ENCODE measurements at regions not wholly inside any gene's neighbourhood (a gene's known extent, or its start where the extent isn't known, plus 50 kb on each side); places are given as distances from the start of the nearest gene placed in this dataset.

- no peak for DNase-seq (ENCODE audit: low read depth, low spot score)
- ChIA-PET CTCF (no interaction called here), POLR2A (no interaction called here)
- TF ChIP-seq CTCF (IDR thresholded peaks at IDR 0.05; ENCODE audit: insufficient read depth, low read length, missing control alignments), result no peak
- no peak overlapping the region for H3K4me3 ChIP-seq (ENCODE audit: low read depth, low read length)
Observed at GRCh38 chr3:177307826-177308225, 110.5 kb upstream of the TBL1XR1 start.

- DNase-seq (ENCODE audit: low read depth, low spot score), result no peak
- ChIA-PET POLR2A (no interaction called here), CTCF (no interaction called here)
- TF ChIP-seq CTCF (IDR thresholded peaks at IDR 0.05; ENCODE audit: insufficient read depth, low read length, missing control alignments), result no peak
- H3K4me3 ChIP-seq (ENCODE audit: low read depth, low read length), result no peak overlapping the region
Observed at GRCh38 chr3:177308286-177308685, 111.0 kb upstream of the TBL1XR1 start.

- POLR2A ChIA-PET, result no interaction called here
- TF ChIP-seq CTCF (IDR thresholded peaks at IDR 0.05; ENCODE audit: insufficient read depth, low read length, missing control alignments), result no peak
- no peak overlapping the region for H3K4me3 ChIP-seq (ENCODE audit: low read depth, low read length)
- CTCF ChIA-PET, result no interaction called here
- DNase-seq (ENCODE audit: low read depth, low spot score), result no peak
Observed at GRCh38 chr3:177308911-177309310, 111.6 kb upstream of the TBL1XR1 start.

- ChIA-PET CTCF (interaction anchor here (1.6 kb wide), 1 partner anchor 11 kb away, joined by 3 read pairs; no protein-coding TSS in a partner anchor), POLR2A (no interaction called here)
- no peak overlapping the region for H3K4me3 ChIP-seq (ENCODE audit: low read depth, low read length)
- TF ChIP-seq CTCF (IDR thresholded peaks at IDR 0.05; ENCODE audit: insufficient read depth, low read length, missing control alignments), result no peak
- DNase-seq (ENCODE audit: low read depth, low spot score), result no peak
Observed at GRCh38 chr3:177312491-177312890, 115.2 kb upstream of the TBL1XR1 start.

GRCh38 chr3:177314897-177315296, 117.6 kb upstream of the TBL1XR1 start:
- ChIA-PET CTCF (no interaction called here), POLR2A (no interaction called here)
- no peak overlapping the region for H3K4me3 ChIP-seq (ENCODE audit: low read depth, low read length)
- TF ChIP-seq CTCF (IDR thresholded peaks at IDR 0.05; ENCODE audit: insufficient read depth, low read length, missing control alignments), result no peak
- no peak for DNase-seq (ENCODE audit: low read depth, low spot score)

GRCh38 chr3:177317247-177317646, 120.0 kb upstream of the TBL1XR1 start:
- no peak for TF ChIP-seq CTCF (IDR thresholded peaks at IDR 0.05; ENCODE audit: insufficient read depth, low read length, missing control alignments)
- POLR2A ChIA-PET, result no interaction called here
- DNase-seq (ENCODE audit: low read depth, low spot score), result no peak
- CTCF ChIA-PET, result no interaction called here
- no peak overlapping the region for H3K4me3 ChIP-seq (ENCODE audit: low read depth, low read length)

Data from AG04449 (cell line).